Cerebellar cortex (tissue), 1 donor: ENCODE measurements at regions not wholly inside any gene's neighbourhood (a gene's known extent, or its start where the extent isn't known, plus 50 kb on each side); places are given as distances from the start of the nearest gene placed in this dataset.
"Not testable (repeated sequence)": the region's sequence is repeated elsewhere in the genome, so short reads cannot be mapped to it uniquely, and the experiment has no call there.

Experiments used
- DNase-seq: peaks from one replicate; pipeline ENCODE4 v3.0.0-alpha.2; 2015; ENCODE audit warnings: low spot score

DNA sequence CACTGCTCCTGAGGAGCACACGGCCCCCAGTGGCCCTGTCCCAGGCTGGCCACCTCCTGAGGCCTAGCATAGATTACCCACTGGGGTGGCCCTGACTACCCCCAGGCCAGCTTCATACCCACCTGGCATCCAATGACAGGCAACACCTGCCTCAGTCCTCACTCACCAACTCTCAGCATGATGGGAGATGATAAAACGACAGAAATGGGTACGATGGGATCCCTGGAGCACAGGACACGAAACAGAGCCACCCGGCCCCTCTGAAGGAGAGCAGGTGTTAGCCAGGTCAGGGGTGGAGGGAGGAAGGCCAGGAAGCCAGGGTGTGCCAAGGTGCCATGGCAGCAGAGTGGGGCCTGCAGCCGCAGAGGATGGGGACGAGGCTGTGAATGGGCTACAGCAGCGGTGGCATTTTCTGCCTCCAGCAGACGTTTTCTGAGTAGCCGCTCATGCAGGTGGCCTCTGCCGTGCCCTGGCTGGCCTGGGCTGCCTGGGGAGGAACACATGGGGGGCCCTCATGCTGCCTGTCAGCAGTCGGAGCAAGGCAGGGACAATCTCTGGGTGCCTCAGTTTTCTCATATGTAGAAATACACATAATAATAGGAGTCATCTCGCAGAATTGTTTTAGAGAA is 50.2 kb upstream of the FGF3 start:
- no peak for DNase-seq

DNA sequence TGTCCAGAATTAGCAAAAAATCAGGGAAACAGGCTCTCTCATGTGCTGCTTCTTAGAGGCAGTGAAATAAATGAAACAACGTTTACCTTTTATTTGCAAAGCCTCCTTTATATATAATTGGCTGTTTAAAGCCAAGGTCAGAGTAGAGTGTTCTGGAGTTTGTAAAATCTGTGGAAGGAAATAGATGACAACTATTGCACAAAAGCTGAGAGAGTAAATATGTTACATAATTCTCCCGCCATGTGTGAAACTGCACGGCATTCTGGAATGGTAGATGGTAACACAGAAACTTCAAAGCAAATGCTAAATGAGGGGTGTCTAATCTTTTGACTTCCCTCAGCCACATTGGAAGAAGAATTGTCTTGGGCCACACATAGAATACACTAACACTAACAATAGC is 51.5 kb upstream of the FGF3 start:
- no peak for DNase-seq

DNA sequence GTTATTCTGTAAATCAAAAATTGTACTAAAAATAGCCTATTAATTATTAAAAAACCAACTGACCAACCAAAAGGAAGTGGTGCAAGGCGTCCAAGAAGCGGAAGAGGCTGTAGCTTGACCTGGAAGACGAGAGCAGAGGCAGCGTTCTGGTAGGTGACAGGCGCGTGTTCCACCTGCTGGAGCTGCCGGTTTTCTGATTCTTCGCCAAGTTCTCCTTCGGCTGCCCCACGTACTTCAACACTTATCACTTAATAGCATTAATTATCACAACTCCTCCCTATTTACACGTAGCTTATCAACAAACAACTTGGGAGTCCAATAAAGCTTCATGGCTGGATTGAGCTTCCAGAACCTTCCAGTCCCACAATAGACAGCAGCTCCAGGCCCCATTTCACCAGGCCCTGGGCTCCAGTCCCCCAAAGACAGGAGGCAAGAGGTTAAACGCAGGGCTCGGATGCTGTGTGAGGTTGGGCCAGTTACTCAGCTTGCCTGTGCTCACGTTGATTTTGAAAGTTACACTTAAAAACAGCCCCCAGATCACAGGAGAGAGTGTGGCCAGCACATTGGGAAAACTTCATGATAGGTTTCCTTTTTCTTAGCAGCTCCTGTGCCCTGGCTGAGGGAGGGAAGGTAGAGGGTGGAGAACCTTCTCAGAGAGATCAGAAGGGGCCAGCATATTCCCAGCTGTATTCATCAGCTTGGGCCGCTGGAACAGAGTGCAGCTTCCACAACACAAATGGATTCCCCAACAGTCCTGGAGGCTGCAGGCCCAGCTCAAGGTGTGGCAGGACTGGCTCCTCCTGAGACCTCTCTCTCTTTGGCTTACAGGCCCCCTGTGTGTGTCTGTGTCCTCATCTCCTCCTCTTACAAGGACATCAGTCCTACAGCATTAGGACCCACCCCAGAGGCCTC is 54.2 kb upstream of the FGF3 start:
- DNase-seq: no peak

DNA sequence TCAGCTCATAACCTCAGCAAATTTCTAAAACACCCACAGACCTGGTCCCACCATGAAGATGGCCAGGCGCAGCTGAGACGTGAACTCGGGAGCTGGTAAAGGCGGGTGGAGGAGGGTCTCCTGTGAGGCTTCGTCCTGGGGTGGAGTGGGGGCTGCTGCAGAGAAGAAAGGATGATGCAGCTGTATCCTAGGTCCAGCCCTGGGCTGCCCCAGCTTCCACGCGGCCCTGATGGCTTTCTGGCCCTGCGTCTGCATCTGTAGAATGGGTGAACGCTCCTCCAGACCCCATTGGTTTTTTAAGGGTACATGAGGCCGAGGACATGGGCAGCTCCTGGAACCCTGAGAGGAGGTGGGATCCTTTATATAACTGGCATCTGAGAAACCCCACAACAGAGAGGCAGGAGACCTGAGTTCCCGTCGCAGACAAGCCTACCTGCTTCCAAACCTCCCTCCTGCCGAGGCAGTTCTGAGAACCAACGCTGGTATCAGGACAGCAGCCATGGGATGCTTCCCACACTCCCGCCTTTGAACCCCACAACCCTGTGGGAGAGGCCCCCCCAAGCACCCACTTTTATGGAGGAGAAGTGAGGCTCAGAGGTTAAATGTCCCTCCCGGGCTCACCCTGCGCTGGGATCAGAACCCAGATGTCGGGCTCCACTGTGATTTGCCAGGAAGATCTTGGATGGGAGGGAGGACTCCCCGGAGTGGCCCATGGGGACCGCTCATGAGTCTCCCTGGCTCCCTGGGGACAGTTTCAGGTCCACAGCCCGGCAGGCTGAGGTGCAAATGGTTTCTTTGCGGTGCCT is 55.2 kb upstream of the FGF3 start:
- no peak for DNase-seq

DNA sequence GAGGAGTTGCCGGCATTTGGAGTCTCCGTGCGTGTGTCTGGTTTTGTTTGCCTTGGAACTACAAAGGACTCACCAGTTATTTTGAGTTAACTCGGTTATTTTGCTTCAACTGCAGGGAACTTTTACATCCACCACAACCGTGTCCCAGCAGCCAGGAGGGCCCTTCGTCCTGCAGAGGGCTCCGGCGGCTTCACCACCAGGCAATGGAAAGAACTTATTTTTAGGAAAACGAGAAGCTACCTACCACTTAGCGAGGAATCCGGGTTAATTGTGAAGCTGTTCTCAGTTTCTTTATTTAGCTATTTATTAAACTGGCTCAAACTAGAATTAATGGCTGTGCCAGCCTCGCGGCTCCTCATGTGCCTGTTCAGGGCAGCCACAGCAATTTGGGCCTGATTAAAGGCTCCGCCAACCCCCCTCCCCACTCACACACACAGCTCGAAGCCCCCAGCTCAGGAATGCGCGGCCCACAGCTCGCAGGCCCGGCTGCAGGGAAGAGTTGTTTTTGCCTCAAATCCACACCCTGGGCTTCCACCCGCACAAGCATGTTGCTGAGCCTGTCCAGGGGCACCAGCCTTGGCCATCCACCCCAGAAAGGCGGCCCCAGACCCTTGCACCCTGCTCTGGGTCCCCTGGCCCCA is 55.9 kb upstream of the FGF3 start:
- no peak for DNase-seq

DNA sequence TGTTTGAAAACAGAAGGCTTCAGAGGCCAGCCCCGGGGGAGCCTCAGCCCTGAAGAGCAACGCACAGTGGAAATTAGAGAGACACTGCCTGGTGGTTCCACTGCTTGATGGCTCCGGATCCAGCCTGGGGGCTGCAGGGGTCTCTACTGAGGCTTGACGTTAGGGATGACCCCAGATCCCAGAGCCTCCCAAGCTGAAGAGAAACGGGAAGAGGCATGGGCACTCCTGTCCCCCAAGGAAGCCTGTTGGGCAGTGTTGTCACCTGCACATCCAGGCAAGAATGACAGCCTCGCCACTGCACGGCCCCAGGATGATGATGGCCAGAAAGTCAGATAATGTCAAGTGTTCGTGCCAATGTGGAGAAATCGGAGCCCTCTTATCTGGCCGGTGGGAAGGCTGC is 56.8 kb upstream of the FGF3 start:
- DNase-seq: no peak

DNA sequence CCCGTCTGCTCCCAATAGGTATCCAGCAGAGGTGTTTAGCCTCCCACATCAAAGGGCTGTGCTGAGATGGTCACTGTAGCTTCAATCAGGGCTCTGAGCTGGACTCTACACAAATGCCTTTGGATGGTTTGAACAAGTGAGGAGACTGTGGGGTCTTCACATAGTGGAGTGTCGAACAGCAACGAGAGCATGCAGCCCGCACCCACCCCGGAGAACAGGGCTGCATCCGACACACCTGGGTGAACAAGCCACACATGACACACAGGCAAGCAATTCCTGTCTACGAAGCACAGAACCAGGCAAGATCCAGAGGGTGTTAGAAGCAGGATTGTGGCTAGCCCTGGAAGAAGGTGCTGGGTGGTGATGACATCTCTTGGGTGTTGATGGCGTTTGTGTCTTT is 58.0 kb upstream of the FGF3 start:
- DNase-seq: no peak

- not testable (repeated sequence) for DNase-seq
Observed at GRCh38 chr11:69877704-69878103, 58.5 kb upstream of the FGF3 start.

DNA sequence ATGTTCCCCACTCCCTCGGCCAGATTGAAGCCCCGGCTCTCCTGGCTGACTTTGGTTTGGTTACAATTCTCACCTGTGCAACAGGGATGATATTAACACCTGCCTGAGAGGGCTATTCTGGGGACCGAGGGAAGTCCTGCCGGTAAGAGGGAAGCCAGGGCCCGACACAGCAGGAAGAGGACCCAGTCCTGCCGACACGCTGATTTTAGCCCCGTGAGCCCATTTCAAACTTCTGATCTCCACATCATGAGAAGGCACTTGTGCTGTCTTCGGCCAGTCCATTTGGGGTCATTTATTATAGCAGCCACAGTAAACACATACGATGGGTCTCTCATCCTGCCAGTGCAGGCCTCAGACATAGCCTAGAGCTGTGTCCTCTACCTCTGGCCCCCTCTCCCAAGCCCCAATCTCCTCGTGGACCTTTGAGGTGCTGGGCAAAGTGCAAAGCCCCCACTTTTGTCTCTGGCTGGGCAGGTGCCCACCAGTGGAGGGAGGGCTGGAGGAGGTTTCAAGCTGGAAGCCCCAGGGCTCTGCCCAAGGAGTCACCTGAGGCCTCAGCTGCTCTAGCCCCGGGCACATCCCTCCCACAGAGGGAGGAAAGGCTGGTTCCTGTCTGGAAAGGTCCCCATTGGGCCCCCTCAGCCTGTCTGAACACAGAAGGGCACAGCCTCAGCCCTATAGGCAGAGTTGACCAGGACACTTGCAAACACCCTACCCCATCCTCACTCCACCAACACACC is 59.1 kb upstream of the FGF3 start:
- DNase-seq: no peak

DNA sequence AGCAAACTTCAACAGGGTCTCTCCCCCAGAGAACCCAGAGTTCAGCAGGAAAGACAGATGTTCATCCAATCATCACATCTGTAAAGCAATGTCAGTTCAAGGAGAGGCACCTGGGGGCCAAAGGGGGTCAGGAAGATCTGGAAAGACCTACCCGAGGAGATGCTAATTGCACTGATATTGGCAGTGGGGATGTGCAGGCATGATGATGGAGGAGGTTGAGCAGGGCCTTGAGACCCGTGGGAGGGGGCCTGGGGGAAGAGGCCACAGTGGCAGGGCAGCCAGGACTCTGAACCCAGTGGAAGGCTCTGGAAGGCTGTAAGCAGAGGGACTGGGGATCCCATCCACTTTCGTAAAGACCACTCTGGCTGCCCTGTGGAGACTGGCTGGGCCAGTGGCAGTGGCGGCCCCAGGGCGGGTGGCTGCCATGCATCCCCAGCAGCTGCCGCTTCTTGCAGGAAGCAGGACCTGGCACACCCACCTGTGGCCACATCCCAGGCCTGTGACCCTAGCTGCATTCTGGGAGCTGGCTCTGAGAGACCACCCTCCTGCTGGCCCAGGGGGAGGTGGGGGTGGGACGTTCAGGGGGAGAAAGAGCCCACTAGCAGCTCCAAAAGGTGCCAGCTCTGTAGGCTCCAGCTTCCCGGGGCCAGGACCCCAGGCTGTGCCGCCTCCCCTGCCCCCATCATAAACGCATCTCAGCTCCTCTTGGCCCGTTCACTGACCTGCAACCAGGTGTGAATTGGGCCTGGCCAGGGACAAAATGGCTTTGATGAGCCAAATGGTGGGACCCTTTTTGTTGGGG is 59.9 kb upstream of the FGF3 start:
- DNase-seq: no peak

DNA sequence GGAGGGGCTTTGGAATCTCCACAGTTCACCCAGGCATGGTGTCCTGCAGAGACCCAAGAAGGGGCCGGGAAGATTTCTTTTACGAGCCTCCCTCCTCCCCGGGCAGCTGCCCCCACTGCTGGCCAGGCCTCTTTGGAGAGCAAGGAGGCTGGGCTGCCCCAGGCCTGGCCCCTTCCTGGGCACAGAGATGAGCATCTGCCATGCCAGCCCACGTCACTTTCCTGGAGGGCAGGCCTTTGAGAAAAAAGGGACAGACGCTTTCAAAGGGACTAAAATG is 60.5 kb upstream of the FGF3 start:
- DNase-seq: no peak

- DNase-seq: no peak
Observed at GRCh38 chr11:69880041-69880825, 61.0 kb upstream of the FGF3 start.

- DNase-seq: no peak
Observed at GRCh38 chr11:69880826-69881445, 61.7 kb upstream of the FGF3 start.

GRCh38 chr11:69881467-69882269 is 62.5 kb upstream of the FGF3 start:
- no peak for DNase-seq

- DNase-seq: no peak
Observed at GRCh38 chr11:69882270-69882608, 63.0 kb upstream of the FGF3 start.

GRCh38 chr11:69883292-69884255 is 64.4 kb upstream of the FGF3 start:
- no peak for DNase-seq

GRCh38 chr11:69884286-69884685 is 65.1 kb upstream of the FGF3 start:
- DNase-seq: no peak

GRCh38 chr11:69884751-69885150 is 65.5 kb upstream of the FGF3 start:
- DNase-seq: no peak
